ENCODE measurements at regions not wholly inside any gene's neighbourhood (a gene's known extent, or its start where the extent isn't known, plus 50 kb on each side); places are given as distances from the start of the nearest gene placed in this dataset.

GRCh38 chr18:46422552-46423055 is 234.4 kb downstream of the LOXHD1 start:
- TF ChIP-seq CTCF (IDR thresholded peaks at IDR 0.05): no peak
- no peak for TF ChIP-seq REST (IDR thresholded peaks at IDR 0.05; ENCODE audit: insufficient read depth in 1 of 2, low read depth in 2 of 2, low read length in 1 of 2)
- no peak for TF ChIP-seq SIN3A (IDR thresholded peaks at IDR 0.05; ENCODE audit: borderline replicate concordance, insufficient read depth, low read depth, low read length)
- no peak for TF ChIP-seq POLR2AphosphoS5 (IDR thresholded peaks at IDR 0.05; ENCODE audit: low read depth, low read length)
- no peak for TF ChIP-seq TCF7L2 (IDR thresholded peaks at IDR 0.05; ENCODE audit: low read depth, low read length)

Data from Panc1 (cell line).